K562 (cell line): ENCODE measurements at regions not wholly inside any gene's neighbourhood (a gene's known extent, or its start where the extent isn't known, plus 50 kb on each side); places are given as distances from the start of the nearest gene placed in this dataset.

Source experiments
- ATAC-seq: fragments of 200-7000 bp; cut with Tn5 transposase; 3 replicates; pipeline ENCODE4 v1.9.1; 2020; ENCODE audit warnings: moderate library complexity
- BruUV-seq: library from RNA; stranded (reverse); fragments of 400-500 nt; replicated peaks from 2 replicates; lab custom pipeline; 2021; lab: Mats Ljungman, UMichigan
- CTCF ChIA-PET: fragments of 300-600 bp; formaldehyde crosslinking; extraction: SDS; loops from one replicate; lab custom pipeline; 2021; ENCODE audit warnings: low intra/inter-chr PET ratio; lab: Yijun Ruan, JAX
- POLR2A ChIA-PET: fragments of 300-600, 350-650 bp; sonication (Branson Sonifier 250); formaldehyde crosslinking; extraction: SDS; loops from one replicate; lab custom pipeline; 2021; ENCODE audit warnings: antibody characterized with exemption, inconsistent platforms; lab: Yijun Ruan, JAX
- DNase-seq, 4 experiments: peaks; one replicate each; pipeline versions ENCODE4 v3.0.0 to v3.0.0-alpha.2; 2011 to 2018; ENCODE audit warnings: low spot score in 3 of 4, mixed read lengths in 3 of 4; ENCODE audit errors: extremely low read depth in 1 of 4
- FAIRE-seq: peaks from 2 replicates; lab custom pipeline; 2011; peaks lifted over from hg19 to GRCh38; lab: Jason Lieb, UNC
- H2AFZ ChIP-seq: 2 replicates; pipeline ENCODE4 v1.6.0; 2011; ENCODE audit warnings: low read depth, low read length, control low read depth, inconsistent platforms
- H3K27ac ChIP-seq: fragments of 200-600 bp; 3 replicates; pipeline ENCODE4 v1.8.0; 2011; ENCODE audit warnings: low read depth, mild to moderate bottlenecking, control low read depth, inconsistent platforms, low read length, moderate library complexity, mixed read lengths; ENCODE audit errors: extremely low read depth
- H3K27me3 ChIP-seq, 2 experiments: fragments of 300-600 bp in 1 of 2; 2 replicates in 1 of 2; 3 replicates in 1 of 2; pipeline versions ENCODE4 v1.6.0 to v1.8.0; 2011; ENCODE audit warnings: inconsistent platforms in 2 of 2, low read length in 2 of 2, mild to moderate bottlenecking in 1 of 2, mixed read lengths in 1 of 2, moderate library complexity in 1 of 2; ENCODE audit not compliant: control insufficient read depth in 2 of 2, insufficient read depth in 2 of 2
- H3K36me3 ChIP-seq: fragments of 300-600 bp; 3 replicates; pipeline ENCODE4 v1.8.0; 2011; ENCODE audit warnings: mild to moderate bottlenecking, low read length, inconsistent platforms; ENCODE audit not compliant: control insufficient read depth, insufficient read depth
- H3K4me1 ChIP-seq, 2 experiments: fragments of 200-600 bp in 1 of 2; replicated peaks in 1 of 2; 2 replicates in 1 of 2; 3 replicates in 1 of 2; pipeline versions ENCODE4 v1.5.1 to v1.8.0; 2011; ENCODE audit warnings: inconsistent platforms in 2 of 2, low read length in 2 of 2, mild to moderate bottlenecking in 1 of 2, mixed read lengths in 1 of 2, moderate library complexity in 1 of 2; ENCODE audit not compliant: control insufficient read depth in 2 of 2, insufficient read depth in 2 of 2
- H3K4me2 ChIP-seq: 2 replicates; pipeline ENCODE4 v1.6.1; 2011; ENCODE audit warnings: low read length, control low read depth, inconsistent platforms, mixed read lengths; ENCODE audit not compliant: insufficient read depth
- H3K4me3 ChIP-seq: fragments of 200-600 bp; sonication (generic), shearing (Covaris generic); 2 replicates; pipeline ENCODE4 v1.5.1; 2016; ENCODE audit warnings: control low read depth, inconsistent platforms
- H3K79me2 ChIP-seq: fragments of 200-600 bp; 3 replicates; pipeline ENCODE4 v1.8.0; 2011; ENCODE audit warnings: low read length, inconsistent platforms; ENCODE audit not compliant: control insufficient read depth, insufficient read depth
- H3K9ac ChIP-seq, 2 experiments: 2 replicates each; pipeline versions ENCODE4 v1.6.0 to v1.6.1; 2011; ENCODE audit warnings: low read depth in 2 of 2, low read length in 2 of 2, control low read depth in 1 of 2, inconsistent platforms in 1 of 2, mild to moderate bottlenecking in 1 of 2, mixed read lengths in 1 of 2; ENCODE audit not compliant: insufficient read depth in 1 of 2
- H3K9me1 ChIP-seq: one replicate; pipeline ENCODE4 v1.6.0; 2011; ENCODE audit warnings: inconsistent platforms, mild to moderate bottlenecking, low read length, moderate library complexity; ENCODE audit not compliant: control insufficient read depth, insufficient read depth
- H3K9me3 ChIP-seq: replicated peaks from 2 replicates; pipeline ENCODE4 v1.5.1; 2011; ENCODE audit warnings: low read depth, low read length, inconsistent platforms; ENCODE audit not compliant: control insufficient read depth, insufficient read depth
- H4K20me1 ChIP-seq: replicated peaks from 2 replicates; pipeline ENCODE4 v1.6.1; 2011; ENCODE audit warnings: low read length, inconsistent platforms, mixed read lengths; ENCODE audit not compliant: control insufficient read depth, insufficient read depth
- ARID1B ChIP-seq: fragments of 450-650 bp; IDR thresholded peaks from 2 replicates; pipeline ENCODE4 v1.6.1; 2016; ENCODE audit warnings: antibody characterized with exemption, mild to moderate bottlenecking, inconsistent platforms
- ARNT ChIP-seq, 2 experiments: fragments of 450-650 bp; IDR thresholded peaks; 2 replicates each; pipeline ENCODE4 v1.6.1; 2016; ENCODE audit warnings: mild to moderate bottlenecking in 1 of 2
- EWSR1 ChIP-seq: fragments of 450-650 bp; IDR thresholded peaks from 2 replicates; pipeline ENCODE4 v1.6.1; 2018; ENCODE audit warnings: borderline replicate concordance, mild to moderate bottlenecking, low read depth, moderate library complexity; ENCODE audit not compliant: partially characterized antibody
- HCFC1 ChIP-seq: IDR thresholded peaks from 2 replicates; pipeline ENCODE4 v1.6.1; 2012; ENCODE audit warnings: low read depth, low read length, improper control_type of control experiment
- KLF1 ChIP-seq: fragments of 450-650 bp; IDR thresholded peaks from 2 replicates; pipeline ENCODE4 v1.6.1; 2016; ENCODE audit warnings: missing genetic modification characterization, missing compliant biosample characterization
- KLF6 ChIP-seq: fragments of 250-450 bp; sonication (Bioruptor Pico); IDR thresholded peaks from 2 replicates; pipeline ENCODE4 v1.4.0; 2020; ENCODE audit warnings: mild to moderate bottlenecking, moderate library complexity, borderline replicate concordance
- NELFE ChIP-seq: IDR thresholded peaks from 2 replicates; pipeline ENCODE4 v1.6.1; 2011; ENCODE audit warnings: mild to moderate bottlenecking; ENCODE audit not compliant: insufficient read depth, insufficient read length
- SNIP1 ChIP-seq: fragments of 450-650 bp; IDR thresholded peaks from 2 replicates; pipeline ENCODE4 v1.7.1; 2017; ENCODE audit warnings: low read depth, mild to moderate bottlenecking
- ZNF644 ChIP-seq: fragments of 200-800 bp; sonication (Bioruptor generic); IDR thresholded peaks from 2 replicates; pipeline ENCODE4 v1.6.1; 2016; ENCODE audit warnings: low read depth, missing genetic modification characterization, missing compliant biosample characterization
- WGBS: fragments of 100-300 bp; shearing (Covaris generic); methylation state at CpG from one replicate; pipeline ENCODE4 v1.1.6; 2016; ENCODE audit warnings: low coverage, mixed read lengths; ENCODE audit not compliant: insufficient coverage; ENCODE audit errors: missing lambda C conversion rate; 5-methylcytosine and 5-hydroxymethylcytosine counted together
- in situ Hi-C: fragments of 300-500 bp; cut with MboI; formaldehyde crosslinking; loops from 4 replicates; pipeline ENCODE4 v1.15.0; 2018; ENCODE audit warnings: inconsistent platforms, mixed read lengths
- intact Hi-C: fragments of 100-400 bp; cut with micrococcal nuclease; formaldehyde crosslinking; loops from 2 replicates; pipeline ENCODE4 v1.14.2; 2022
- TF ChIP-seq, protein P1 (sequence below), 2 experiments: fragments of 450-650 bp; conservative IDR thresholded peaks; 2 replicates each; pipeline ENCODE4 v1.6.1; 2017; ENCODE audit warnings: mild to moderate bottlenecking in 2 of 2, moderate library complexity in 2 of 2
- TF ChIP-seq, protein P2 (sequence below): sonication (generic); formaldehyde crosslinking; IDR thresholded peaks from 2 replicates; pipeline ENCODE4 v1.8.1; 2023; ENCODE audit warnings: mild to moderate bottlenecking, missing genetic modification reagents
- TF ChIP-seq, protein P3 (sequence below): fragments of 250-450 bp; sonication (Bioruptor Pico); IDR thresholded peaks from 2 replicates; pipeline ENCODE4 v1.5.1; 2021; ENCODE audit warnings: mild to moderate bottlenecking

DNA sequence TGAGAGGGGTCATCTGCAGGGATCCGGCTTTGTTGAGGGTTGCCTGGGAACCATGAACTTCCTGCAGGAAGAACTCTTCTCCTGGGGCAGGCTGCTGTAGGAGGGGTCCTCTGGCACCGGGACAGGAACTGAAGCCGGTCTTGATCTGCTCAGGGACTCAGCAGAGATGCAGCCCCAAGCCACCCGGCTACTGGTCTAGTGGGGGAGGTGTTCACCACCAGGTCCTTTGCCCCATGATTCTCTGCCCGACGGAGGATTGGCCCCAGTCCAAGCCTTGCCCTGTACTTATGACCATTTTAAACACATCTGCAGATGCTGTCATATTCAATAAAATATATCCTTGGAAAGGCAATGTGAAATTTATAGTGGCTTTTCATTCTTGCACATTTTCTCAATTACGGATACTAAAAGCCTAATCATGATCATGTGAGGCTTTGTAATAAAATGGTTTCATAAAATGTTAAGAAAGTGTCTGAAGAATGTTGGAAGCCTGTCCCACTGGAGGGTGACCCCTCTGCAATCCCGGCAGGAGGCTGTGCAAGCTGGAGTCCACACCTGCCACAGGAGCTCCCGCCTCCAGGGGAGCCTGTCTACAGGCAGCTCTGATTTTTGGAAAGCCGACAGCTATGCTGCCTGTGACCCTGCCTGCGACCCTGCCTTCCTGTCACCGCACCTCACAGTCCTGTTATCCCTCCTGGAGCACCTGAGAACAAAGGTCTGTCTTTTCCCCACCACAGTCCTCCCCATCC, 98.8 kb upstream of the TAF1B start:
- Histone ChIP-seq H3K27ac (no peak overlapping the region), H3K36me3 (no peaks in the 10 kb centered on the region), H3K9ac (no peak overlapping the region), H2AFZ (no peak overlapping the region), H3K9me3 (no peaks in the 10 kb centered on the region), H3K27me3 (peaks cover 10 to 33% of the 10 kb centered on the region in 2 experiments; a peak in 4 of 5 replicates), H3K4me2 (no peak overlapping the region), H3K79me2 (no peaks in the 10 kb centered on the region), H4K20me1 (no peaks in the 10 kb centered on the region), H3K9me1 (no peaks in the 10 kb centered on the region), H3K4me3 (no peak overlapping the region), H3K4me1 (peaks cover 3 to 4% of the 10 kb centered on the region in 2 experiments; a peak in 2 of 5 replicates)
- intact Hi-C loops (no loop called here), in situ Hi-C loops (no loop called here)
- no TSS peak for BruUV-seq
- DNase-seq (no peak), ATAC-seq (0 out of 3 replicates have a peak, but pooled peaks have one; percentile 32), FAIRE-seq (no peak)
- ChIA-PET POLR2A (interaction anchor here (1.3 kb wide), 1 partner anchor 10 kb away, joined by 5 read pairs; no protein-coding TSS in a partner anchor), CTCF (interaction anchor here (0.6 kb wide), 1 partner anchor 740 kb away, joined by 3 read pairs; no protein-coding TSS in a partner anchor)
- 1% methylated on average over 12 of the region's 12 CpGs for WGBS
- TF ChIP-seq, protein P1, sequence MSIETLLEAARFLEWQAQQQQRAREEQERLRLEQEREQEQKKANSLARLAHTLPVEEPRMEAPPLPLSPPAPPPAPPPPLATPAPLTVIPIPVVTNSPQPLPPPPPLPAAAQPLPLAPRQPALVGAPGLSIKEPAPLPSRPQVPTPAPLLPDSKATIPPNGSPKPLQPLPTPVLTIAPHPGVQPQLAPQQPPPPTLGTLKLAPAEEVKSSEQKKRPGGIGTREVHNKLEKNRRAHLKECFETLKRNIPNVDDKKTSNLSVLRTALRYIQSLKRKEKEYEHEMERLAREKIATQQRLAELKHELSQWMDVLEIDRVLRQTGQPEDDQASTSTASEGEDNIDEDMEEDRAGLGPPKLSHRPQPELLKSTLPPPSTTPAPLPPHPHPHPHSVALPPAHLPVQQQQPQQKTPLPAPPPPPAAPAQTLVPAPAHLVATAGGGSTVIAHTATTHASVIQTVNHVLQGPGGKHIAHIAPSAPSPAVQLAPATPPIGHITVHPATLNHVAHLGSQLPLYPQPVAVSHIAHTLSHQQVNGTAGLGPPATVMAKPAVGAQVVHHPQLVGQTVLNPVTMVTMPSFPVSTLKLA (conservative IDR thresholded peaks at IDR 0.05): no peak
- TF ChIP-seq, protein P2, sequence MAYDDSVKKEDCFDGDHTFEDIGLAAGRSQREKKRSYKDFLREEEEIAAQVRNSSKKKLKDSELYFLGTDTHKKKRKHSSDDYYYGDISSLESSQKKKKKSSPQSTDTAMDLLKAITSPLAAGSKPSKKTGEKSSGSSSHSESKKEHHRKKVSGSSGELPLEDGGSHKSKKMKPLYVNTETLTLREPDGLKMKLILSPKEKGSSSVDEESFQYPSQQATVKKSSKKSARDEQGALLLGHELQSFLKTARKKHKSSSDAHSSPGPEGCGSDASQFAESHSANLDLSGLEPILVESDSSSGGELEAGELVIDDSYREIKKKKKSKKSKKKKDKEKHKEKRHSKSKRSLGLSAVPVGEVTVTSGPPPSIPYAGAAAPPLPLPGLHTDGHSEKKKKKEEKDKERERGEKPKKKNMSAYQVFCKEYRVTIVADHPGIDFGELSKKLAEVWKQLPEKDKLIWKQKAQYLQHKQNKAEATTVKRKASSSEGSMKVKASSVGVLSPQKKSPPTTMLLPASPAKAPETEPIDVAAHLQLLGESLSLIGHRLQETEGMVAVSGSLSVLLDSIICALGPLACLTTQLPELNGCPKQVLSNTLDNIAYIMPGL (CRISPR knock-in tag): no peak
- TF ChIP-seq EWSR1 (no peak), ZNF644 (tag) (no peak), ARNT (IDR thresholded peaks at IDR 0.05) (no peak), KLF6 (no peak), KLF1 (tag) (no peak), NELFE (no peak), SNIP1 (no peak), HCFC1 (no peak), ARID1B (no peak)
- TF ChIP-seq, protein P3, sequence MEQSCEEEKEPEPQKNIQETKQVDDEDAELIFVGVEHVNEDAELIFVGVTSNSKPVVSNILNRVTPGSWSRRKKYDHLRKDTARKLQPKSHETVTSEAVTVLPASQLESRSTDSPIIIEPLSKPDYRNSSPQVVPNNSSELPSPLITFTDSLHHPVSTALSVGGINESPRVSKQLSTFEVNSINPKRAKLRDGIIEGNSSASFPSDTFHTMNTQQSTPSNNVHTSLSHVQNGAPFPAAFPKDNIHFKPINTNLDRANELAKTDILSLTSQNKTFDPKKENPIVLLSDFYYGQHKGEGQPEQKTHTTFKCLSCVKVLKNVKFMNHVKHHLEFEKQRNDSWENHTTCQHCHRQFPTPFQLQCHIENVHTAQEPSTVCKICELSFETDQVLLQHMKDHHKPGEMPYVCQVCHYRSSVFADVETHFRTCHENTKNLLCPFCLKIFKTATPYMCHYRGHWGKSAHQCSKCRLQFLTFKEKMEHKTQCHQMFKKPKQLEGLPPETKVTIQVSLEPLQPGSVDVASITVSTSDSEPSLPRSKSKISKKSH: no peak
